ENCODE measurements at regions not wholly inside any gene's neighbourhood (a gene's known extent, or its start where the extent isn't known, plus 50 kb on each side); places are given as distances from the start of the nearest gene placed in this dataset.

GRCh38 chr5:92907938-92908606 lies 672.9 kb downstream of the NR2F1-AS1 start:
- no peak for TF ChIP-seq CEBPB (IDR thresholded peaks at IDR 0.05)
- TF ChIP-seq MAX (IDR thresholded peaks at IDR 0.05), result no peak
- no peak for TF ChIP-seq NFIC (IDR thresholded peaks at IDR 0.05)
- no peak for TF ChIP-seq EP300 (IDR thresholded peaks at IDR 0.05; ENCODE audit: borderline replicate concordance)
- no peak for TF ChIP-seq REST (IDR thresholded peaks at IDR 0.05; ENCODE audit: low read depth)
- no peak for TF ChIP-seq EGR1 (IDR thresholded peaks at IDR 0.05)
- TF ChIP-seq FOXM1 (IDR thresholded peaks at IDR 0.05; ENCODE audit: borderline replicate concordance, low read depth), result no peak
